ENCODE measurements at regions not wholly inside any gene's neighbourhood (a gene's known extent, or its start where the extent isn't known, plus 50 kb on each side); places are given as distances from the start of the nearest gene placed in this dataset.

GRCh38 chr2:160634436-160634835, 140.8 kb upstream of the RBMS1 start:
- H3K4me1 ChIP-seq (ENCODE audit: insufficient read depth), result peaks cover 19% of the 10 kb centered on the region
- no peaks in the 10 kb centered on the region for H3K27me3 ChIP-seq (ENCODE audit: insufficient read depth)
- DNase-seq (ENCODE audit: low spot score) (no peak), ATAC-seq (no peak)
- TF ChIP-seq EZH2 (IDR thresholded peaks at IDR 0.05; ENCODE audit: low read depth, unreplicated experiment) (no peak), JUNB (IDR thresholded peaks at IDR 0.05; ENCODE audit: unreplicated experiment) (no peak), ZNF114 (CRISPR knock-in tag; IDR thresholded peaks at IDR 0.05) (no peak), EZH2phosphoT487 (IDR thresholded peaks at IDR 0.05; ENCODE audit: unreplicated experiment) (no peak), CREB1 (CRISPR knock-in tag; IDR thresholded peaks at IDR 0.05; ENCODE audit: low read depth) (no peak), POLR2AphosphoS5 (IDR thresholded peaks at IDR 0.05; ENCODE audit: low read depth) (no peak)
- TF ChIP-seq, protein P1, sequence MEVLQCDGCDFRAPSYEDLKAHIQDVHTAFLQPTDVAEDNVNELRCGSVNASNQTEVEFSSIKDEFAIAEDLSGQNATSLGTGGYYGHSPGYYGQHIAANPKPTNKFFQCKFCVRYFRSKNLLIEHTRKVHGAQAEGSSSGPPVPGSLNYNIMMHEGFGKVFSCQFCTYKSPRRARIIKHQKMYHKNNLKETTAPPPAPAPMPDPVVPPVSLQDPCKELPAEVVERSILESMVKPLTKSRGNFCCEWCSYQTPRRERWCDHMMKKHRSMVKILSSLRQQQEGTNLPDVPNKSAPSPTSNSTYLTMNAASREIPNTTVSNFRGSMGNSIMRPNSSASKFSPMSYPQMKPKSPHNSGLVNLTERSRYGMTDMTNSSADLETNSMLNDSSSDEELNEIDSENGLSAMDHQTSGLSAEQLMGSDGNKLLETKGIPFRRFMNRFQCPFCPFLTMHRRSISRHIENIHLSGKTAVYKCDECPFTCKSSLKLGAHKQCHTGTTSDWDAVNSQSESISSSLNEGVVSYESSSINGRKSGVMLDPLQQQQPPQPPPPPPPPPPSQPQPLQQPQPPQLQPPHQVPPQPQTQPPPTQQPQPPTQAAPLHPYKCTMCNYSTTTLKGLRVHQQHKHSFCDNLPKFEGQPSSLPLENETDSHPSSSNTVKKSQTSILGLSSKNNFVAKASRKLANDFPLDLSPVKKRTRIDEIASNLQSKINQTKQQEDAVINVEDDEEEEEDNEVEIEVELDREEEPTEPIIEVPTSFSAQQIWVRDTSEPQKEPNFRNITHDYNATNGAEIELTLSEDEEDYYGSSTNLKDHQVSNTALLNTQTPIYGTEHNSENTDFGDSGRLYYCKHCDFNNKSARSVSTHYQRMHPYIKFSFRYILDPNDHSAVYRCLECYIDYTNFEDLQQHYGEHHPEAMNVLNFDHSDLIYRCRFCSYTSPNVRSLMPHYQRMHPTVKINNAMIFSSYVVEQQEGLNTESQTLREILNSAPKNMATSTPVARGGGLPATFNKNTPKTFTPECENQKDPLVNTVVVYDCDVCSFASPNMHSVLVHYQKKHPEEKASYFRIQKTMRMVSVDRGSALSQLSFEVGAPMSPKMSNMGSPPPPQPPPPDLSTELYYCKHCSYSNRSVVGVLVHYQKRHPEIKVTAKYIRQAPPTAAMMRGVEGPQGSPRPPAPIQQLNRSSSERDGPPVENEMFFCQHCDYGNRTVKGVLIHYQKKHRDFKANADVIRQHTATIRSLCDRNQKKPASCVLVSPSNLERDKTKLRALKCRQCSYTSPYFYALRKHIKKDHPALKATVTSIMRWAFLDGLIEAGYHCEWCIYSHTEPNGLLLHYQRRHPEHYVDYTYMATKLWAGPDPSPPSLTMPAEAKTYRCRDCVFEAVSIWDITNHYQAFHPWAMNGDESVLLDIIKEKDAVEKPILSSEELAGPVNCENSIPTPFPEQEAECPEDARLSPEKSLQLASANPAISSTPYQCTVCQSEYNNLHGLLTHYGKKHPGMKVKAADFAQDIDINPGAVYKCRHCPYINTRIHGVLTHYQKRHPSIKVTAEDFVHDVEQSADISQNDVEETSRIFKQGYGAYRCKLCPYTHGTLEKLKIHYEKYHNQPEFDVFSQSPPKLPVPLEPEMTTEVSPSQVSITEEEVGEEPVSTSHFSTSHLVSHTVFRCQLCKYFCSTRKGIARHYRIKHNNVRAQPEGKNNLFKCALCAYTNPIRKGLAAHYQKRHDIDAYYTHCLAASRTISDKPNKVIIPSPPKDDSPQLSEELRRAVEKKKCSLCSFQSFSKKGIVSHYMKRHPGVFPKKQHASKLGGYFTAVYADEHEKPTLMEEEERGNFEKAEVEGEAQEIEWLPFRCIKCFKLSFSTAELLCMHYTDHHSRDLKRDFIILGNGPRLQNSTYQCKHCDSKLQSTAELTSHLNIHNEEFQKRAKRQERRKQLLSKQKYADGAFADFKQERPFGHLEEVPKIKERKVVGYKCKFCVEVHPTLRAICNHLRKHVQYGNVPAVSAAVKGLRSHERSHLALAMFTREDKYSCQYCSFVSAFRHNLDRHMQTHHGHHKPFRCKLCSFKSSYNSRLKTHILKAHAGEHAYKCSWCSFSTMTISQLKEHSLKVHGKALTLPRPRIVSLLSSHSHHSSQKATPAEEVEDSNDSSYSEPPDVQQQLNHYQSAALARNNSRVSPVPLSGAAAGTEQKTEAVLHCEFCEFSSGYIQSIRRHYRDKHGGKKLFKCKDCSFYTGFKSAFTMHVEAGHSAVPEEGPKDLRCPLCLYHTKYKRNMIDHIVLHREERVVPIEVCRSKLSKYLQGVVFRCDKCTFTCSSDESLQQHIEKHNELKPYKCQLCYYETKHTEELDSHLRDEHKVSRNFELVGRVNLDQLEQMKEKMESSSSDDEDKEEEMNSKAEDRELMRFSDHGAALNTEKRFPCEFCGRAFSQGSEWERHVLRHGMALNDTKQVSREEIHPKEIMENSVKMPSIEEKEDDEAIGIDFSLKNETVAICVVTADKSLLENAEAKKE (CRISPR knock-in tag; IDR thresholded peaks at IDR 0.05), result no peak
- TF ChIP-seq, protein P2, sequence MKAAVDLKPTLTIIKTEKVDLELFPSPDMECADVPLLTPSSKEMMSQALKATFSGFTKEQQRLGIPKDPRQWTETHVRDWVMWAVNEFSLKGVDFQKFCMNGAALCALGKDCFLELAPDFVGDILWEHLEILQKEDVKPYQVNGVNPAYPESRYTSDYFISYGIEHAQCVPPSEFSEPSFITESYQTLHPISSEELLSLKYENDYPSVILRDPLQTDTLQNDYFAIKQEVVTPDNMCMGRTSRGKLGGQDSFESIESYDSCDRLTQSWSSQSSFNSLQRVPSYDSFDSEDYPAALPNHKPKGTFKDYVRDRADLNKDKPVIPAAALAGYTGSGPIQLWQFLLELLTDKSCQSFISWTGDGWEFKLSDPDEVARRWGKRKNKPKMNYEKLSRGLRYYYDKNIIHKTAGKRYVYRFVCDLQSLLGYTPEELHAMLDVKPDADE (IDR thresholded peaks at IDR 0.05), result no peak
- no peak overlapping the region for H3K4me2 ChIP-seq
- H3F3A ChIP-seq (replicated peaks; ENCODE audit: low read depth), result no peaks in the 10 kb centered on the region
- 0 out of 2 replicates have a peak, but pooled peaks cover 18% of the 10 kb centered on the region for H3K9me2 ChIP-seq (ENCODE audit: insufficient read depth)
- H3K36me3 Mint-ChIP-seq (ENCODE audit: low read depth), result peaks cover 3% of the 10 kb centered on the region; the same call in 2 of the 3 replicates
- no peak overlapping the region for H2AFZ ChIP-seq
- H3K27ac Mint-ChIP-seq, result no peak overlapping the region
- no peaks in the 10 kb centered on the region for H3K79me2 ChIP-seq (replicated peaks; ENCODE audit: insufficient read depth)
- no peaks in the 10 kb centered on the region for H3K27me3 Mint-ChIP-seq (ENCODE audit: insufficient read depth, low read depth, poor library complexity)
- H3K9me3 Mint-ChIP-seq, result peaks cover 8% of the 10 kb centered on the region
- no peak overlapping the region for H3K27ac ChIP-seq (ENCODE audit: low read depth)
- no peaks in the 10 kb centered on the region for H4K20me1 ChIP-seq (replicated peaks; ENCODE audit: insufficient read depth)
- no peak overlapping the region for H3K4me3 Mint-ChIP-seq
- H3K4me3 ChIP-seq, result no peak overlapping the region
- H3K36me3 ChIP-seq (ENCODE audit: insufficient read depth), result peaks cover 3% of the 10 kb centered on the region; the same call in 1 of the 2 replicates
- H3K4me1 Mint-ChIP-seq, result peaks cover 16% of the 10 kb centered on the region; the same call in 2 of the 3 replicates
